ENCODE measurements at regions not wholly inside any gene's neighbourhood (a gene's known extent, or its start where the extent isn't known, plus 50 kb on each side); places are given as distances from the start of the nearest gene placed in this dataset.

DNA sequence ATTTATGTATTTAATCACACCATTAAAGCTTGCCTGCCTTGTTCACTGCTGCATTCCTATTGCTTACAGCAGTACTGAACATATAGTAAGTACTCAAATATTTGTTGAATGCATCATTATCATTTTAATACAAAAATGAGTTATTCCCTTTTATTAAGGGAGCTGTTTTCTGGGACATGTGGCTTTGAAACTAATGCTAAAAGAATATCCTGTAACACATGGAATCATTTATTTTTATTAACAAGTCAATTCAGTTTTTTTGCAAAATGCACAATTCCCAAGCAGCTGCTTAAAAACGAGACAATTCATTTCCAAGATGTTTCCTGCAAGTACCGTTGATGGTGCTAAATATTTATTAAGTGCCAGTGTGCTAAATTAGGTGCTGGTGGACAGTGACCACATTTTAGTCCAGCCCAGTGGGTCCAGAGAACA, 148.3 kb upstream of the NR3C1 start:
- ChIA-PET CTCF (interaction anchor here (1.3 to 3.2 kb wide), 2 partner anchors 9 to 11 kb away, joined by 4 to 9 read pairs; no protein-coding TSS in a partner anchor), POLR2A (no interaction called here)
- TF ChIP-seq, protein P1, sequence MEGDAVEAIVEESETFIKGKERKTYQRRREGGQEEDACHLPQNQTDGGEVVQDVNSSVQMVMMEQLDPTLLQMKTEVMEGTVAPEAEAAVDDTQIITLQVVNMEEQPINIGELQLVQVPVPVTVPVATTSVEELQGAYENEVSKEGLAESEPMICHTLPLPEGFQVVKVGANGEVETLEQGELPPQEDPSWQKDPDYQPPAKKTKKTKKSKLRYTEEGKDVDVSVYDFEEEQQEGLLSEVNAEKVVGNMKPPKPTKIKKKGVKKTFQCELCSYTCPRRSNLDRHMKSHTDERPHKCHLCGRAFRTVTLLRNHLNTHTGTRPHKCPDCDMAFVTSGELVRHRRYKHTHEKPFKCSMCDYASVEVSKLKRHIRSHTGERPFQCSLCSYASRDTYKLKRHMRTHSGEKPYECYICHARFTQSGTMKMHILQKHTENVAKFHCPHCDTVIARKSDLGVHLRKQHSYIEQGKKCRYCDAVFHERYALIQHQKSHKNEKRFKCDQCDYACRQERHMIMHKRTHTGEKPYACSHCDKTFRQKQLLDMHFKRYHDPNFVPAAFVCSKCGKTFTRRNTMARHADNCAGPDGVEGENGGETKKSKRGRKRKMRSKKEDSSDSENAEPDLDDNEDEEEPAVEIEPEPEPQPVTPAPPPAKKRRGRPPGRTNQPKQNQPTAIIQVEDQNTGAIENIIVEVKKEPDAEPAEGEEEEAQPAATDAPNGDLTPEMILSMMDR (IDR thresholded peaks at IDR 0.05; ENCODE audit: control extremely low read depth, extremely low read depth, low read depth, missing control alignments): no peak
- DNase-seq (ENCODE audit: extremely low spot score): no peak

DNA sequence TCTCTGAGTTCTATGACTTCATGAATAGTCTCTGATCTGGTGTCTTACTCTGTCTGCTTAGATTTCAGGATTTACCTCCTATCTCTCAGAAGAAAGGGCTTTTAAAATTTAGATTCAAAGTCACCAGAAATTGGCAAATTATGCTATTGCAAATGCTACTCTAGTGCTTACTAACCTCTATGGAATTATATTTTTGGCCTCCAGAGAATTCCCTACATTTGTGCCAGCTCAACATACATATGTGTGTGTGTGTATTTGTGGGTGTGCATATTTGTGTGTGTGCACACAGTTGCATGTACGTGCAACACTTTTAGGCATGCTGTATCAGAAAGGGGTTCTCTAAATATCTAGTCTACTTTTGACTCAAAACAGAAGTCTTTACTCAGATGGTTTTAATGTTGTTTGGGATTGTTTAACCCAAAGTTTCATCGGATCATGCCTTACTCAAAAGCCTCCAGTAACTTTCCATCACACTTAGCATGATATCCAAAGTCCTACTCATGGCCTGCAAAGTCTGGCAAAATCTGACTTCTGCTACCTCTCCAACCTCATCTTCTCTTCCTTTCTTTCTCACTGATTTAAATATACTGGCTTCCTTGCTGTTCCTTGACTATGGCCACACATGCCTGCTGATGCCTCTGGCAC, 147.6 kb upstream of the NR3C1 start:
- TF ChIP-seq, protein P1 (IDR thresholded peaks at IDR 0.05; ENCODE audit: control extremely low read depth, extremely low read depth, low read depth, missing control alignments): no peak
- POLR2A ChIA-PET: no interaction called here
- DNase-seq (ENCODE audit: extremely low spot score): no peak
- CTCF ChIA-PET: no interaction called here

GRCh38 chr5:143547342-143547741, 143.9 kb upstream of the NR3C1 start:
- POLR2A ChIA-PET: no interaction called here
- TF ChIP-seq, protein P1 (IDR thresholded peaks at IDR 0.05; ENCODE audit: control extremely low read depth, extremely low read depth, low read depth, missing control alignments): no peak
- CTCF ChIA-PET: interaction anchor here (0.7 to 1.1 kb wide), 2 partner anchors 11 kb away, joined by 3 to 4 read pairs; no protein-coding TSS in a partner anchor
- DNase-seq (ENCODE audit: extremely low spot score): no peak

DNA sequence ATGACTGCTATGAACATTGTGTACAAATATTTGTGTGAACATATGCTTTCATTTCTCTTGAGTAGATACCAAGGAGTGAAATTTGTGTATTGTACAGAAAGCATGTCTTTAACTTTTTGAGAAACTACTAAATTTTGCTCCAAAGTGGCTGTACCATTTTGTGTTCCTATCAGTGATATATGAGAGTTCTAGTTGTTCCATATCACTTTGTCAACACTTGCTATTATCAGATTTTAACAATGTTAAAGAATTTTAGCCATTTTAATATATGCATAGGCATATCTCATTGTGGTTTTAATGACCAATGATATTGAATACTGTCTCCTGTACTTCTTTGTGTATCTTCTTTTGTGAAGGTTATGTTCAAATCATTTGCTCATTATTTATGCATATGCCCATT, 142.9 kb upstream of the NR3C1 start:
- no peak for DNase-seq (ENCODE audit: extremely low spot score)
- CTCF ChIA-PET: no interaction called here
- TF ChIP-seq, protein P1 (IDR thresholded peaks at IDR 0.05; ENCODE audit: control extremely low read depth, extremely low read depth, low read depth, missing control alignments): no peak
- POLR2A ChIA-PET: no interaction called here

GRCh38 chr5:143544606-143545005, 141.1 kb upstream of the NR3C1 start:
- ChIA-PET POLR2A (no interaction called here), CTCF (no interaction called here)
- no peak for DNase-seq (ENCODE audit: extremely low spot score)
- TF ChIP-seq, protein P1 (IDR thresholded peaks at IDR 0.05; ENCODE audit: control extremely low read depth, extremely low read depth, low read depth, missing control alignments): no peak

GRCh38 chr5:143543358-143544255, 140.1 kb upstream of the NR3C1 start:
- no peak for DNase-seq (ENCODE audit: extremely low spot score)
- ChIA-PET POLR2A (no interaction called here), CTCF (interaction anchor here (0.6 to 1.8 kb wide), 7 partner anchors 10 to 158 kb away, joined by 3 to 9 read pairs (median 5); no protein-coding TSS in a partner anchor)
- TF ChIP-seq, protein P1 (IDR thresholded peaks at IDR 0.05; ENCODE audit: control extremely low read depth, extremely low read depth, low read depth, missing control alignments): no peak
